ENCODE measurements at regions not wholly inside any gene's neighbourhood (a gene's known extent, or its start where the extent isn't known, plus 50 kb on each side); places are given as distances from the start of the nearest gene placed in this dataset.

DNA sequence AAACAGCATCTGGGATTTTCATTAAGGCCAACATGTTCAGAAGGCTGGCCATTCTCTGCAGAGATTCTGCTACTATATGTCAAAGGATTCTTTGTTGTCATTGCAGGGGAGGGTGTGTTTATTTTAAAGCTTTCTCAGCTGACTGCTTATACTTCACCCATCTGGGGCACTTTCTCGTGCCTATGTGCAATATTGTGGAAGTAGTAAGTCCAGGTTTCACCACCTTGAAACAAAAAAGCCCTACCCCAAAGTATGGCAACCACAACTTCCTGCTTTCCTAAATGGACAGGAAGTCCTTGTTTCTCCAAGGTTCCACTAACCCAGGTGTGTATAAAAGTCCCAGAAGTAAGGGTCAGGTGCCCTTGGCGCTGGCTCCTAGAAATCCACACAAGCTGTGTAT is 58.7 kb upstream of the COL1A2 start:
- TF ChIP-seq, protein P1, sequence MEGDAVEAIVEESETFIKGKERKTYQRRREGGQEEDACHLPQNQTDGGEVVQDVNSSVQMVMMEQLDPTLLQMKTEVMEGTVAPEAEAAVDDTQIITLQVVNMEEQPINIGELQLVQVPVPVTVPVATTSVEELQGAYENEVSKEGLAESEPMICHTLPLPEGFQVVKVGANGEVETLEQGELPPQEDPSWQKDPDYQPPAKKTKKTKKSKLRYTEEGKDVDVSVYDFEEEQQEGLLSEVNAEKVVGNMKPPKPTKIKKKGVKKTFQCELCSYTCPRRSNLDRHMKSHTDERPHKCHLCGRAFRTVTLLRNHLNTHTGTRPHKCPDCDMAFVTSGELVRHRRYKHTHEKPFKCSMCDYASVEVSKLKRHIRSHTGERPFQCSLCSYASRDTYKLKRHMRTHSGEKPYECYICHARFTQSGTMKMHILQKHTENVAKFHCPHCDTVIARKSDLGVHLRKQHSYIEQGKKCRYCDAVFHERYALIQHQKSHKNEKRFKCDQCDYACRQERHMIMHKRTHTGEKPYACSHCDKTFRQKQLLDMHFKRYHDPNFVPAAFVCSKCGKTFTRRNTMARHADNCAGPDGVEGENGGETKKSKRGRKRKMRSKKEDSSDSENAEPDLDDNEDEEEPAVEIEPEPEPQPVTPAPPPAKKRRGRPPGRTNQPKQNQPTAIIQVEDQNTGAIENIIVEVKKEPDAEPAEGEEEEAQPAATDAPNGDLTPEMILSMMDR (IDR thresholded peaks at IDR 0.05) = no peak
- ATAC-seq = no peak
- no peaks in the 10 kb centered on the region for H3K4me1 ChIP-seq (ENCODE audit: control insufficient read depth, insufficient read depth, low read length)
- DNase-seq = no peak
- no peaks in the 10 kb centered on the region for H3K27me3 ChIP-seq (ENCODE audit: control insufficient read depth, insufficient read depth, low read length)
- Mint-ChIP-seq H3K9me3 (peaks cover 0 to 4% of the 10 kb centered on the region in 2 donors), H3K36me3 (no peaks in the 10 kb centered on the region), H3K4me3 (no peak overlapping the region), H3K27me3 (ENCODE audit: low read depth in 2 of 2) (peaks cover 0 to 2% of the 10 kb centered on the region in 2 donors), H3K27ac (no peak overlapping the region), H3K4me1 (no peaks in the 10 kb centered on the region)
- no peaks in the 10 kb centered on the region for H3K36me3 ChIP-seq (ENCODE audit: control insufficient read depth, insufficient read depth, low read length)
- intact Hi-C loops (cut with micrococcal nuclease) = no loop called here
- H3K27ac ChIP-seq (ENCODE audit: low read length) = no peak overlapping the region
- no peak overlapping the region for H3K4me3 ChIP-seq (ENCODE audit: low read length)
- WGBS (ENCODE audit: insufficient coverage) = 79% methylated on average over 1 of the region's 2 CpGs
- no peaks in the 10 kb centered on the region for H3K9me3 ChIP-seq (ENCODE audit: control insufficient read depth, insufficient read depth, low read length)

DNA sequence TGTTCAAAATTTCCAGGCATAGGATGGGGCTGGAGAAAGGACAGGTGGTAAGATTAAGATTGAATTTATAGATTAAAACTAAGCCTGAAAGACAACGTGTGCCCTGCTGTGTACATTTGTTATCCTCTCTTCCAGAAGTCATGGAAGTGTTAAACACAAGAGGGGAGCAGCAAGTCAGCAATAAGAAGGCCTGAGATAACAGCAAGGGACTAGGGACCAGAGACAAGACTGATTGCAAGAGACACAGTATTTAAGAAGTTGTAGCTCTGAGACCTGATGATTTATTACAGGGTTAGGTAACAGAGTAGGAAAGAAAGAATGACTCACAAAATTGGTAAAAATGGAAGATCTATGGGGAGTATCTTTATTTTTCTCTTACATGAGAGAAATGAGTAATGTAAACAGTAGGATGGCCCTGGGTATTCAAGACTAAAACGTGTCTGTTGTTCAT is 55.7 kb upstream of the COL1A2 start:
- Mint-ChIP-seq H3K9me3 (peaks cover 0 to 6% of the 10 kb centered on the region in 2 donors), H3K4me1 (no peaks in the 10 kb centered on the region), H3K4me3 (no peak overlapping the region), H3K36me3 (no peaks in the 10 kb centered on the region), H3K27ac (no peak overlapping the region), H3K27me3 (ENCODE audit: low read depth in 2 of 2) (peaks cover 0 to 2% of the 10 kb centered on the region in 2 donors)
- Histone ChIP-seq H3K36me3 (ENCODE audit: control insufficient read depth, insufficient read depth, low read length) (no peaks in the 10 kb centered on the region), H3K9me3 (ENCODE audit: control insufficient read depth, insufficient read depth, low read length) (no peaks in the 10 kb centered on the region), H3K27ac (ENCODE audit: low read length) (no peak overlapping the region), H3K27me3 (ENCODE audit: control insufficient read depth, insufficient read depth, low read length) (no peaks in the 10 kb centered on the region), H3K4me3 (ENCODE audit: low read length) (no peak overlapping the region), H3K4me1 (ENCODE audit: control insufficient read depth, insufficient read depth, low read length) (no peaks in the 10 kb centered on the region)
- ATAC-seq (no peak), DNase-seq (no peak)
- TF ChIP-seq, protein P1 (IDR thresholded peaks at IDR 0.05) = no peak
- 63% methylated on average over 2 of the region's 2 CpGs for whole genome bisulfite sequencing (ENCODE audit: insufficient coverage)
- intact Hi-C loops (cut with micrococcal nuclease) = no loop called here

DNA sequence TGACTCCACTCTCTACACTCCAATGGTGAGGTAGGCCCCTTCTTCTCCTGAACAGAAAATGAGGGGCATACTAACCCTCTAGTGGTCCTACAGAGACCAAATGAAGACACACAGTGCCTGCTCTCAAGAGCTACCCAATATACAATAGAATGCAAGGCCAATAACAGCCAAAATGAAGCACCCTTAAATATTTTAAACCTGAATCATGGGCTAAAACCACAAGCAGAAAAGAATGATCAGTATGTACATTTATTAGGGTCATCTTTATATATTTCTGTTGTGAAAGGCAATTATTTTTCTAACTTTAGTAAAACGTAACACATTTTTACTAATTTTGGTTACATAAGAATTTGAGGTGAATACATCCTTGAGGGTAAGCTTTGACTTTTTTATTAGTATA is 49.9 kb upstream of the COL1A2 start:
- no peak for DNase-seq
- ATAC-seq = no peak
- intact Hi-C loops (cut with micrococcal nuclease) = no loop called here

More for the DNA sequence above, 49.9 kb upstream of the COL1A2 start:
- Histone ChIP-seq H3K27me3 (ENCODE audit: control insufficient read depth, insufficient read depth, low read length) (no peaks in the 10 kb centered on the region), H3K4me3 (ENCODE audit: low read length) (no peak overlapping the region), H3K9me3 (ENCODE audit: control insufficient read depth, insufficient read depth, low read length) (no peaks in the 10 kb centered on the region), H3K27ac (ENCODE audit: low read length) (no peak overlapping the region), H3K36me3 (ENCODE audit: control insufficient read depth, insufficient read depth, low read length) (no peaks in the 10 kb centered on the region), H3K4me1 (ENCODE audit: control insufficient read depth, insufficient read depth, low read length) (no peaks in the 10 kb centered on the region)
- Mint-ChIP-seq H3K27ac (no peak overlapping the region), H3K27me3 (ENCODE audit: low read depth in 2 of 2) (no peaks in the 10 kb centered on the region), H3K9me3 (peaks cover 0 to 6% of the 10 kb centered on the region in 2 donors), H3K4me1 (no peaks in the 10 kb centered on the region), H3K36me3 (no peaks in the 10 kb centered on the region), H3K4me3 (no peak overlapping the region)
- TF ChIP-seq, protein P1 (IDR thresholded peaks at IDR 0.05) = no peak
- no CpG with 5 or more reads among the region's 1 CpG for WGBS (ENCODE audit: insufficient coverage)

All from natural killer cell (primary cell).